ENCODE measurements at regions not wholly inside any gene's neighbourhood (a gene's known extent, or its start where the extent isn't known, plus 50 kb on each side); places are given as distances from the start of the nearest gene placed in this dataset.
"Not testable (repeated sequence)": the region's sequence is repeated elsewhere in the genome, so short reads cannot be mapped to it uniquely, and the experiment has no call there.

DNA sequence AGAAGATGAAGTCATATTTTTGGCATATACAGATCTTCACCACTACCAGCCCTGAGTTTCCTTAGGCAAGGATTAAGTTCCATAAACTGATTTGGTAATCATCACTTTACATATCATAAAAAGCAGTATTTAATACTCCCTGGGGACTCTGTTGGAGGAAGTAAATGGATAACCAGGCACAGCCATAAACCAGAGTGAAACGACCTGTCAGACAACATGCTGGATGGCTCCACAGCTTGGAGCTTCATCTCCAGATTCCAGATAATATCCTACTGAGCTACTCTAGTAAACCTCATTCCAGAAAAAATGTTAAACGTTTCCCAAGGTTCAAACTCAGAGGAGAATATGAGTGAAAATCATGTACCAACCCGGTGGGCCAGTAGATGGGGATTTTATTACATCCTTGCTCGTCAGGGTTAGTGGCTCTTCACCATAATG is 109.2 kb downstream of the BASP1 start:
- no peak for FAIRE-seq
- DNase-seq (ENCODE audit: insufficient read length, low spot score), result no peak

DNA sequence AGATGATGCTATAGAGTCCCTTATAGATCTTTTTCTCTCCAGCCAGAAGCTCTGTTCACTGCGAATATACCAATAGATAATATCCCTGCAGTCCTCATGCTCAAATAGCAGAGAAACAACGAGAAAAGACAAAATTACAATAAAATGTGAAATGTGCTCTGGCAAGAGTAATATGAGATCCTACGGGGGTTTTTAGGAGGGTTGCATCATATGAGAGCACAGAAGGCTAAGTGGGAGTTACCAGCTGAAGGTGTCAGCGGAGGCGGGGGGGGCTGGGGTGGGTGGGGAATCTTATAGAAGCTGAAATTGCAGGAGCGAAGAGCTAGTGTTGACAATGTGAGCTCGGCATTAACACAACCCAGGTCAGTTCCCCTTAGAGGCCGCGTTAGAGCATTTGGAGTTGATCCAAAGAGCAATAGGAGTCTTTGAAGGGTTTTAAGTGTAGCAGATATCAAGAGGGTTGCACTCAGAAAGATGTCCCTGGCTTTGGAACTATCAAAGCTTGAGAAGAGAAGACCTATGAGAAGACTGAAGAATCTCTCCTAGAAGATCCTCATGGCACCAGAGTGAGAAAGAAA is 109.7 kb downstream of the BASP1 start:
- DNase-seq (ENCODE audit: insufficient read length, low spot score) (no peak), FAIRE-seq (no peak)

DNA sequence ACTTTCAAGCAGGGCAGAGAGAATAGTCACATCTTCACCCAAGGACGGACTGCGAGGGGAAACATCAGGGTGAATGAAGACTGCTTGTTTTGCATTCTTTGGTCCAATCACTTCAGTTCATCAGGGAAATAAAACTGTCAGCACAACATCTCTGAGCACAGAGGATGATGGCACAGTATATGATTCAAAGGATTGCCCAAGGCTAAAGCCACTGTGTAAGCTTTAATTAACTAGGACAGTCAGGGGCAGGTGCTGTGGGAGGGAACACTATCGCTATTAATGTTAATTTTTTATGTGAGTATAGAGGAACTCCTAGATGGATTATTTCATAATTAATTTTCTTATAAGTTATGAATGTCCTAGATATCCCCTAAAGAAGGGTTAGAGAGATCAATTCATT is 112.1 kb downstream of the BASP1 start:
- FAIRE-seq (no peak), DNase-seq (ENCODE audit: insufficient read length, low spot score) (no peak)

DNA sequence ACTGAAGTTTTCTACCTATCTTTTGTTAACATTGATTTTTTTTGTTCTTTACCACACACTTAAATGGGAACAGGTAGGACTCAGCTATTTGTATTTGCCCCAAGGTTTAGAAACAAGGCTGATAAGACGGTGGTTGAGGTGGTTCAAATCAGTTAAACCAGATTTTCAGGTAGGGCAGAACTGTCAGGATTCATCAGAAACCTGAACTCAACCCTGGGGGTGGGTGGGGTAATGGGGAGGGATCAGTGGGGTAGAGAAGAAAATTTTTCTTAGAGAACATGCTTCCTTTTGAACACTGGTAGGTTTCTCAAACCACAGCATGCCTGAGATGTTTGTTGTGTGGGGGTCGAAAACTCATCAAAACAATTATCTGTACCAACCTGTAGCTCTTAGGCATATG is 113.0 kb downstream of the BASP1 start:
- FAIRE-seq (no peak), DNase-seq (ENCODE audit: insufficient read length, low spot score) (no peak)

DNA sequence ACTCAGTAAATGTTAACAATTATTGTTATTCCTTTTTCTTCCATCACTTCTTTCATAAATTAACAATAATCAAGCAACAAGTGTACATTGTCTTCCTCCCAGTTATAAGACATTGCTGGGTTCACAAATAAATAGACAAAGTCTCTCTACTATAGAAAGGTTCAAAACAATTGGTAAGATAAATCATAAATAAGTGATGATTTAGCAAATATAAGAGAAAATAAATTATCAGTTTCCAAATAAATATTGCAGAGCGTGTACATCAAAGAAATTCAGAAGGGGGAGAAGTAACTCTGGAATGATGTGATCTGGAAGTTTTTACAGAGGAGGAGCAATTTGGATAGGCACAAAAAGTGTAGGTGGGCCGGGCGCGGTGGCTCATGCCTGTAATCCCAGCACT is 114.2 kb downstream of the BASP1 start:
- no peak for FAIRE-seq
- DNase-seq (ENCODE audit: insufficient read length, low spot score), result no peak

DNA sequence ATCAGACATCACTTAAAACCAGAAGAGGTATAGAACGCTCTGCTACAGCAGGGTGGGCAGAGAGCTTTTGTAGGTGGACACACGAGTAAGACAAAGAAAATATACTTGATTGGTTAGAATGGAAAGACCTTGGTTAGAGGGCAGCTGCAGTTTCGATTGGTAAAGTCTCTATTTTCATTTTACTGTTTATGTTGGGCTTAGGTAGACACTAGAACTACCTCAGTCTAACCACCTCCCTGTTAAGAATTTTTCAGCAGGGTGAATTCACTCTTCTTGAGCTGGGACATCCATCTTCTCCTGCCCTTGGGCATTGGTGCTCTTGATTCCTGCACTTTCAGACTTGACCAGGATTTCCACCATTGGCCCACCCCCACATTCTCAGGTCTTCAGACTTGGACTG is 116.3 kb downstream of the BASP1 start:
- peak; percentile 36 for FAIRE-seq
- no peak for DNase-seq (ENCODE audit: insufficient read length, low spot score)

DNA sequence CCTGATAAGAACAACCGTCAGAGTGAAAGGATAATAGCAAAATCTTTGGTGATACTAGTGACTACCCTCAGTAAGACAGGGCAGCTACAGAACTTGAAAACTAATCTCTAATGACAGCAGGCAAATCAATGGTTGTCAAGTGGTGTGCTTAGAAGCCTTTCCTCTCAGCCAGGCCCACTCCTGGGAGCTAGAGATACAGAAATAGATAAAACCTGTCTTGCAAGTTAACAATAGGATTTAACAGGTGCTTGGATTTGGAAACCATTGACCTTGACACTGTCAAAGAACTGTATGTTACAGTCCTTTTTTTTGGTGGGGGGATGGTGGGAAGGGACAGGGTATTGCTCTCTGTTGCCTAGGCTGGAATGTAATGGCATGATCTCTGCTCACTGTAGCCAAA is 118.6 kb downstream of the BASP1 start:
- FAIRE-seq (peak; percentile 44), DNase-seq (ENCODE audit: insufficient read length, low spot score) (no peak)

DNA sequence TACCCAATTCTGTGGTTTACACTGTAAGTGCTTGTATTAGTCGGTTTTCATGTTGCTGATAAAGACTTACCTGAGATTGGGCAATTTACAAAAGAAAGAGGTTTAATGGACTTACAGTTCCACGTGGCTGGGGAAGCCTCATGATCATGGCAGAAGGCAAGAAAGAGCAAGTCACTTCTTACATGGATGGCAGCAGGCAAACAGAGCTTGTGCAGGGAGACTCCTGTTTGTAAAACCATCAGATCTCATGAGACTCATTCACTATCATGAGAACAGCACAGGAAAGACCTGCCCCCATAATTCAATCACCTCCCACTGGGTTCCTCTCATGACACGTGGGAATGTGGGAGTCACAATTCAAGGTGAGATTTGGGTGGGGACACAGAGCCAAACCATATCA is 119.3 kb downstream of the BASP1 start:
- not testable (repeated sequence) for FAIRE-seq; DNase-seq (ENCODE audit: insufficient read length, low spot score)

DNA sequence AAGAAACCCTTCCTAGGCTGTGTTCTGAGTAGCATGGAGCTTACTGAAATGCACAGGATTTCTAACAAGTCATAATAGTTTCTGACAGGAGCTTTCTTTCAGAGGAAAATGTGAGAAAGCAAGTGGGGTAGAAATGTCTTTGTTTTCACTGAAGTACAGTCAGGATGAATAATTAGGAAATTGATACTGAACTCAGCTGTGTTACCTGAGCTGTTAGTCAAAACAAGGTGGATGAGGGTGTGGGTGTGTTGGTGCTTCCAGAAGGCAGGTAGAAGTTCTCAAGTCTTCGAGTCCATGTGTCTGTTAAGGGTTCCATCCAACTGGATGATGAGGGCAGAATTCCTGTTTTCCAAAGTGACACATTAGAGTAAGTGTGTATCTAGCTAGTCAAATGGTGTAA is 122.4 kb downstream of the BASP1 start:
- no peak for DNase-seq (ENCODE audit: insufficient read length, low spot score)
- FAIRE-seq, result no peak

DNA sequence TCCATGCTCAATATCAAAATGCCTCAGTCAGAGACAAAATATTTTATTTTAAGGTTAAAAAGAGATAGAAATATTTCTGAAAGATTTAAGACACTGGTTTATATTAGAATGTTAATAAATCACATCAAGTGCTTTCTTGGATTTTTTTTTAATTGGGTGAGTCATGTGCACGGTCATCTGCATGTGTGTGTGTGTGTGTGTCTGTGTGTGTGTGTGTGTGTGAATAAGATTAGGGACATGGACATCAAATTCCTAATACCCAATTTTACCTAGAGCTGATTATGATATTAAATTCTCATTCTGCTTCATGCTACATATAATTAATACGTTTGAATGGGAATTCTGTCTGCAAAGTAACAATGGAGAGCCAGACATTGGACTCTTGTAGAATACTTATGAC is 122.9 kb downstream of the BASP1 start:
- DNase-seq (ENCODE audit: insufficient read length, low spot score), result no peak
- no peak for FAIRE-seq

DNA sequence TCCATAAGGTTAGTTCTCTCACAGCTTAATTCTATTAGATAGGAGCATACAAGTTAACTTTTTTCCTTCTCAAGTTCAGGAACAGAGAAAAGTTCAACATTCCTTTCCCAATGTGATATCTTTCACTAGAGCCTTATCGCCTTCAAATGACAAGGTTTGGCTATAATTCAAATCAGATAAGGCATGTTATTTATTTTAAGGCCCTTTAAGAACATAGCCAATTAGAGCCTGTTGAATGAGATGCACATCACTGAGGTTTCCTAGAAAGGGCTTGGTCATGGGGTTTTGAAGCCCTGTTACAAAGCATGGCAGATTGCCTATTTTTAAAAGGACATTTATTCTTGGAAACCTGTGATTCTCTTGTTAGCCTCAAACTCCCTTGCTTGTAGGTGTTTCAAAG is 123.4 kb downstream of the BASP1 start:
- DNase-seq (ENCODE audit: insufficient read length, low spot score) (no peak), FAIRE-seq (no peak)

DNA sequence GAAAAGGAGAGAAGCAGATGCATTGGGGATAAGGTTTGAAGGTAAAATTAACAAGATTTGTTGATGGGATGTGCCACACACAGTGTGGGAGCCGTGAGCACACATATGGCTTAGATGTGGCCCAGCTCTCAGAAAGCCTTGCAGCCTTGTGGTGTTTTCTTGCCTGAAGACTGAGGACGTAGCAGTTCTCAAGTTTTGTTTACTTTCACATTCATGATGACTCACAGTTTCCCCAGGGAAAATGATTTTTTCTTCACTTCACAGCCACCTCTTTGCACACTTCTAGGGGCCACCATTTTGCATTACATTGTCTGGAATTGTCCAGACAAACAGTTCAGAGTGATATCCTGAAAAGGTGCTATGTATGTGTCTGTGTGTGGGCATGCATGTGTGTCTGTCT is 126.2 kb downstream of the BASP1 start:
- DNase-seq (ENCODE audit: insufficient read length, low spot score), result peak; percentile 83
- FAIRE-seq, result peak; percentile 16

DNA sequence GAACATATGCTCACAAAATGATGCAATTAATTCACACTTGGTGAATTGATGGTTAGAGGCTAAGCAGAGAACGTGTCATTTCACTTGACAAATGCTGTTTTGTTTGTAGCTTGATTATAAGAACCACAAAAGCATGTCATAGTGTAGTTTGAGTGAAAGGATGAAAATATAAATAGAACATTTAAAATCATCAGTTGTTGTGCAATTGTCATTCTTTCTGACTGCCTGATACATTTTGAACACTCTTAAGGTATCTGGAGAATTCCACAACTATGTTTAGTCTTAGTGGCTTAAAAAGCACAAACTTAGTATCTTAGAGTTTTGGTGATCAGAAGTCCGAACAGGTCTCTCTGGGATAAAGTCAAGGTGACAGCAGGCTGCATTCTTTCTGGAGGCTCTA is 129.4 kb downstream of the BASP1 start:
- no peak for DNase-seq (ENCODE audit: insufficient read length, low spot score)
- no peak for FAIRE-seq

DNA sequence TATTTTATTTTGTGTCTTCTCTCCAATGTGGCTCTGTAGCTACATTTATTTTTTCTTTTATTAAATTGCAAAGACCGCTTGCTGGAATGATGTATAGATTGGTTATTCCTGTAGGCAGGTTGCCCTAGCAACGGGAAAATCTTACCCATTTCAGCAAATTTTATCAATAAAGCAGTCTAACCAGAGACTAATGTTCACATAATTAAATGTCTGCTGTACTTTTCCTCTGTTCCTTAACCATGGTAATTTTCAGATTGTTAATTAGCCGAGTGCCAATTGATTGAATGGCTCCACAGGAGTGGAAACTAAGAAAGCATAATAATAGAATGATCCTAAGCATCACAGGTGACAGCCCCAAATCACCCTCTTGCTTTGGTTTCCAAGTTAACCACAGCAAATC is 134.8 kb downstream of the BASP1 start:
- no peak for FAIRE-seq
- no peak for DNase-seq (ENCODE audit: insufficient read length, low spot score)

DNA sequence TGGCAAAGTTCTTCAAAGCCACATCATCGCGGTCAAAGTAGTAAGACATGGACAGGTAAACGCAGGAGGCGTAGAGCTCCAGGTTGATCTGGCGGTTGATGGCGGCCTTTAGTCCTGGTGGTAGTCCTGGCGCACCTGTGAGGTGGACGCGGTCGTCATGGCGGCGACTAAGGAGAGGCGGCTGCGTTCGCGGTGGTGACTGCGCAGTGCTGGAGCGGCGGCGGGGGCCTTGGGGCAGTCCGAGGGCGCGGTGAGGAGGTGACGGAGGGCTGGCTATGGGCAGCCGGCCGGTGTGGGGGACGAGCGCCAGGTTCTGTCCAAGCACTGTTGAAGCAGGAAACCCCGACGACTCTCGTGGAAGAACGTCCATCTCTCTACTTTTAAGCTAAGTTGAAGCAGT is 136.8 kb downstream of the BASP1 start:
- DNase-seq (ENCODE audit: insufficient read length, low spot score) (no peak), FAIRE-seq (no peak)

DNA sequence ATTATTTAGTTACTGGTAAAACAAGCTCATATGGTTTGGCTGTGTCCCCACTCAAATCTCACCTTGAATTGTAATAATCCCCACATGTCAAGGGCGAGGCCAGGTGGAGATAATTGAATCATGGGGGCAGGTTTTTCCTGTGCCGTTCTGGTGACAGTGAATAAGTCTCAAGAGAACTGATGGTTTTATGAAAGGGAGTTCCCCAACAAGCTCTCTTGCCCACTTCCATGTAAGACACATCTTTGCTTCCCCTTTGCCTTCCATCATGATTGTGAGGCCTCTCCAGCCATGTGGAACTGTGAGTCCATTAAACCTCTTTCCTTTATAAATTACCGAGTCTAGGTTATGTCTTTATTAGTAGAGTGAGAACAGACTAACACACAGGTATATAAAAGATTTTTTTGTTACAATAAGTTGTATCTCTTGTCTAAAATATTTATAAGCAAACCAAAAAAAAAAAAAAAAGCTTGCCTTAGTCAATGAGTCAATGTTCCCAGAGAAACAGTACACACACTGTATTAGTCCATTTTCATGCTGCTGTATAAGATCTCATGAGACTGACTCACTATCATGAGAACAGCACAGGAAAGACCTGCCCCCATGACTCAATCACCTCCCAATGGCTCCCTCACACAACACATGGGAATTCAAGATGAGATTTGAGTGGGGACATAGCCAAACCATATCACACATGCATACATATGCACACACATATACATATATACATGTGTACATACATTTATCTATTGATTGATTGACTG is 138.3 kb downstream of the BASP1 start:
- FAIRE-seq (no peak), DNase-seq (ENCODE audit: insufficient read length, low spot score) (no peak)

DNA sequence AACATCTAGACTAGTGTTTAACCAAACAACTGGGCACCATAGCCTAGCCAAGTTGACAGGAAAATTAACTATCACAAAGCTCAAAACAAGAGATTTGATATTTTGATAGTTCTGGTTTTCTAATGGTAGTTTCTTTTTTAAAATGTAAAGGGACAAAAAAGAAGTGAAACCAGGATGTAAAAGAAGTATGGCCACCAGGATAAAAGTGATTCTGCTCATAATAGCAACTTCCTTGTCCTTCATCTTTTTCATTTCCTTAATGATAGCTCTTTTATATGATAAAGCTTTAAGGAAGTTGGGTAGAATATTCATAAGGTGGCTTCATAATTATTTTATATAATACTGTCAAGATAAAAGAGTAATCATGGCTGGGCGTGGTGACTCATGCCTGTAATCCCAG is 139.1 kb downstream of the BASP1 start:
- FAIRE-seq, result no peak
- no peak for DNase-seq (ENCODE audit: insufficient read length, low spot score)

DNA sequence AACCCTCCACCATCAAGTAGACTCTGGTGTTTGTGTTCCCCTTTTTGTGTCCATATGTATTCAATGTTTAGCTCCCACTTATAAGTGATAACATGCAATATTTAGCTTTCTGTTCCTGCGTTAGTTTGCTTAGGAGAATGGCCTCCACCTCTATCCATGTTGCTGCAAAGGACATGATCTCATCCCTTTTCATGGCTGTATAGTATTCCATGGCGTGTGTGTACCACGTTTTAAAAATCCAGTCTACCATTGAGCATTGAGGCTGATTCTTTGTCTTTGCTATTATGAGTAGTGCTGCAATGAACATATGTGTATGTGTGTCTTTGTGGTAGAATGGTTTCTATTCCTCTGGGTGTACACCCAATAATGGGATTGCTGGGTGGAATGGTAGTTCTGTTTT is 140.1 kb downstream of the BASP1 start:
- no peak for FAIRE-seq
- DNase-seq (ENCODE audit: insufficient read length, low spot score), result no peak

DNA sequence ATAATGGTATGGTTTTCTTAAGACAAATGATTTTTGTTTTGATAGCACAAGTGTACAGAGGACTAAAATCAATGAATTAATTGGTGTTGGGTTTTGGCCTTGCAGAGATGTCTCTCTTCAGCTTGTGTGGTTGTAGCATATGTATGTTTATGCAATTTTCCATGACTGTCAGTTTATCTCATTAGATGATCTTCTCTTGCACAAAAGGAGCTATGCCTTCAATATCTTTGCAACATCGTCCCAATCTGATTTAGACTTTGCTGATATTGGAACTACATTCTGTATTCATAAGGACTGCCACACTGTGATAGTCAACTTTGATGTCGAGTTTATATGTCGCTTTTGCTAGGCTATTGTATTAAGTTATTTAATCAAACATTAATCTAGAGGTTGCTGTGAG is 140.0 kb upstream of the TAF11L2 start:
- FAIRE-seq, result no peak

DNA sequence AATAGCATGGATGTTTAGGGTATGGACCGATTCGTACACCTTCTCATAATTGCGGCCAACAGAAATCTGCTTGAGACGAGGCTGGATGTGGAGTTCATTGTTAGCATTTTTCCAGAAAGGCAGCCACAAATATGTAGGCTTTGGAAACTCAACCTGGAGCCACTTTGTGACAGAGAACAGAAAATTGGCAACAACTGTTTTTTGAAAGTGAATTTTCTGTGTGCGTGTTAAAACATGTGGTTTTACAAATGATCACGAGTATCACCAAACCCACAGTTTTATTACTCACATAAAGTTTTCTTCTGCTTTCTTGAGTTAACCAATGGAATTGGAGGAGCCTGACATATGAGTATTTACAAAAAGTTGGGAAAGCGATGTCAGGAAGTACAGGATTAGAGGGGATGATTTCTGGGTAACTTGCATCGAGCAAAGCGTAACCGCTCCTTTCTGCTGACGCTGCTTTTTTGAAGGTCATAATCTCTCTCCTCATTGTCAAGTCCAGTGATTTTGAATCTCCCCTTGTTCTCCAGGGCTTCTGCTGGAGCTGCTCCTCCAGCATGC is 138.5 kb upstream of the TAF11L2 start:
- DNase-seq (ENCODE audit: insufficient read length, low spot score), result no peak
- FAIRE-seq, result no peak

More for the DNA sequence above, 140.0 kb upstream of the TAF11L2 start:
- no peak for DNase-seq (ENCODE audit: insufficient read length, low spot score)

DNA sequence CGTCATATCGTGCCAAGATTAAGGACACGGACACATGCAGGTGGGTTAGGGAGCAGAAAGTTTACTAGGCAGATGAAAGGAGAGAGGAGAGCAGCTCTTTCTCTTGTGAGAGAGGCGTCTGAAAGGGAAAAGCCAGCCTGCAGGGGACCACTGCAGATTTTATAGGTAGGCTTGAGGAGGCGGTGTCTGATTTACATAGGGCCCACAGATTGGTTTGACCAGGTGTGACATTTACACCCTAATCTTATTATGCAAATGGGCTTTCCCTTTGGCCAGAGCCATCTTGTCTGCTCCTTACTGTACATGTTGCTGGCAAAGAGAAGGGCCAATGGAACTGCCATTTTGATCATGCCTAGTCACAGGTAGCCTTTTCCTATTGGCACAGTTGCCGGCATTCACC is 137.2 kb upstream of the TAF11L2 start:
- FAIRE-seq (no peak), DNase-seq (ENCODE audit: insufficient read length, low spot score) (no peak)

DNA sequence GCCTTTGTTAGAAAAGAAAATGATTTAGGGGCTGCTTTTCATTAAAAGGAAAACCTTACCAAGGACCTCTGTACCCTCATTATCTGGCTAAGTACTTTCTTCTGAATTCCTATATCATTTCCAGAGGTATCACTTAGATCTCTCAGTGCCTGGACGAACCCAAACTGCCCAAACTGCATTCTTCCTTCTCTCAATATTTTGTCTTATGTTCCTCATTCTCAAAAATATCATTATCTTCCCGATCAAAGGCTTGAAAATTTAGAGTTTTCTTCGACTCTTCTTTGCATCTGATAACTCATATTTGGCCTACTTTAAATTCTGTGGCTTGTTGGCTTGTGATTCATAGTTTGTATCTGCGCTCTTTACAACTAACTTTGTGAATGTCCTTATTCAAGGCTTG is 136.7 kb upstream of the TAF11L2 start:
- no peak for DNase-seq (ENCODE audit: insufficient read length, low spot score)
- no peak for FAIRE-seq
